ENCODE measurements at regions not wholly inside any gene's neighbourhood (a gene's known extent, or its start where the extent isn't known, plus 50 kb on each side); places are given as distances from the start of the nearest gene placed in this dataset.

DNA sequence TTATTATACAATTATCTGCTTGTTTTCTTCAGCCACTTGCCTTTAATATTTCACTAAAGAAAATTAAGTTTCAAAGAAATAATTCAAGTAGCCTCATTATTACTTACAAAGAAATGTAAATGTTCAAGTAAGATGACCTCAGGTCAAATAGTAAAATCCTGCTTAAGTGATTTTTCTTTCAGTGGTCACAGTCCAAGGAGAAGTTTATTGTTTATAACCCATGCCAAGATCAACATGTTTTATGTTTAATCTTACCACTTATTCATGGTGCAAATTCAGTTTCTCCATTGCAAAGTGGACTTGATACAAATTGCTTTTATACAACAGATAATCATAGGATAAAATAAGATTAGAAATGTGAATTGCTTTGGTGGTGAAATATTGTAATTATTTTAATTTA lies 370.2 kb upstream of the FLRT2 start:
- no peak for TF ChIP-seq CTCF (IDR thresholded peaks at IDR 0.05)
- no peak for TF ChIP-seq ZFX (IDR thresholded peaks at IDR 0.05; ENCODE audit: borderline replicate concordance)

Measured in 22Rv1 (cell line).